Spleen (tissue), 11 donors: ENCODE measurements at regions not wholly inside any gene's neighbourhood (a gene's known extent, or its start where the extent isn't known, plus 50 kb on each side); places are given as distances from the start of the nearest gene placed in this dataset.

ENCODE experiments used
- DNase-seq: peaks from one replicate; pipeline ENCODE4 v3.0.0-alpha.2; 2020
- H3K27ac ChIP-seq, 8 donors: fragments of 200-600 bp; sonication (generic) in 7 of 8; 1 replicate in 4 of 8; 2 replicates in 4 of 8; pipeline versions ENCODE4 v1.5.0 to v1.8.0; 2016 to 2021; ENCODE audit warnings: inconsistent platforms in 4 of 8, mild to moderate bottlenecking in 4 of 8, moderate library complexity in 1 of 8
- H3K27me3 ChIP-seq, 7 donors: fragments of 200-600 bp; sonication (generic) in 6 of 7; replicated peaks in 1 of 7; 1 replicate in 4 of 7; 2 replicates in 3 of 7; pipeline versions ENCODE4 v1.5.0 to v1.8.0; 2016 to 2021; ENCODE audit warnings: inconsistent platforms in 3 of 7, mild to moderate bottlenecking in 1 of 7
- H3K36me3 ChIP-seq, 6 donors: fragments of 200-600 bp; sonication (generic) in 5 of 6; 1 replicate in 4 of 6; 2 replicates in 2 of 6; pipeline versions ENCODE4 v1.5.0 to v1.8.0; 2016 to 2021; ENCODE audit warnings: inconsistent platforms in 2 of 6
- H3K4me1 ChIP-seq, 6 donors: fragments of 200-600 bp; sonication (generic) in 5 of 6; 1 replicate in 3 of 6; 2 replicates in 3 of 6; pipeline versions ENCODE4 v1.5.0 to v1.8.0; 2016 to 2021; ENCODE audit warnings: inconsistent platforms in 3 of 6
- H3K4me3 ChIP-seq, 8 donors: fragments of 200-600 bp; sonication (generic) in 7 of 8; 1 replicate in 4 of 8; 2 replicates in 4 of 8; pipeline versions ENCODE4 v1.5.0 to v1.8.0; 2016 to 2021; ENCODE audit warnings: inconsistent platforms in 4 of 8, mild to moderate bottlenecking in 4 of 8, moderate library complexity in 2 of 8
- H3K9me3 ChIP-seq, 8 donors: fragments of 200-600 bp; sonication (generic) in 7 of 8; 1 replicate in 4 of 8; 2 replicates in 4 of 8; pipeline versions ENCODE4 v1.5.0 to v1.8.0; 2016 to 2021; ENCODE audit warnings: inconsistent platforms in 4 of 8
- CTCF ChIP-seq, 11 experiments: fragments of 200-600 bp in 7 of 11; fragments of 450-650 bp in 4 of 11; sonication (generic) in 4 of 11; IDR thresholded peaks in 8 of 11; conservative IDR thresholded peaks in 3 of 11; 1 replicate in 7 of 11; 2 replicates in 4 of 11; pipeline versions ENCODE4 v1.4.0 to v1.8.0; 2016 to 2021; ENCODE audit warnings: antibody characterized with exemption in 11 of 11, inconsistent platforms in 4 of 11, mild to moderate bottlenecking in 1 of 11
- POLR2A ChIP-seq, 3 donors: fragments of 450-650 bp; IDR thresholded peaks; one replicate each; pipeline ENCODE4 v1.5.1; 2017; ENCODE audit warnings: antibody characterized with exemption in 3 of 3, mild to moderate bottlenecking in 1 of 3
- POLR2AphosphoS5 ChIP-seq, 3 donors: sonication (generic); formaldehyde crosslinking; IDR thresholded peaks; one replicate each; pipeline ENCODE4 v1.5.1; 2017; ENCODE audit warnings: antibody characterized with exemption in 3 of 3
- WGBS, 5 donors: extraction: QIAGEN DNeasy Blood & Tissue Kit in 3 of 5; methylation state at CpG; one replicate each; pipeline versions ENCODE4 v1.1.5 to v1.1.7; 2013 to 2018; 5-methylcytosine and 5-hydroxymethylcytosine counted together
- intact Hi-C: fragments of 100-400 bp; cut with DNase I; formaldehyde crosslinking; loops from one replicate; pipeline ENCODE4 v1.15.0; 2023; ENCODE audit warnings: low total_unique reads
- donor health status: healthy with polysubstance abuse.
- donor health status: DM: no; HTN: no; CAD: no; lungs with moderate emphysema.
- donor health status: DM: no; HTN: no; CAD: no.
- donor health status: Bipolar disorder and iron deficiency.
- donor health status: healthy.
- donor health status: DM: no; HTN: no; CAD: no.
- donor health status: DM: yes; HTN: yes; CAD: no.

- no peaks in the 10 kb centered on the region for H3K36me3 ChIP-seq
- TF ChIP-seq POLR2A (IDR thresholded peaks at IDR 0.05) (no peak), CTCF (IDR thresholded peaks at IDR 0.05 in 8 of 11, conservative IDR thresholded peaks at IDR 0.05 in 3 of 11) (no peak), POLR2AphosphoS5 (IDR thresholded peaks at IDR 0.05) (no peak)
- no peak overlapping the region for H3K27ac ChIP-seq
- 54 to 70% (median 56%) methylated on average over 2 of the region's 2 CpGs for WGBS, 5 donors
- no peak overlapping the region for H3K4me3 ChIP-seq
- intact Hi-C loops = no loop called here
- no peaks in the 10 kb centered on the region for H3K27me3 ChIP-seq
- DNase-seq = no peak
- no peaks in the 10 kb centered on the region for H3K4me1 ChIP-seq
- H3K9me3 ChIP-seq = peaks cover 0 to 7% (median 1%) of the 10 kb centered on the region in 8 donors
Measured at GRCh38 chr4:27515140-27515539, 654.5 kb downstream of the STIM2 start.

GRCh38 chr4:27518876-27519275 is 658.2 kb downstream of the STIM2 start:
- 56 to 63% (median 59%) methylated on average over 2 of the region's 2 CpGs for WGBS, 5 donors
- Histone ChIP-seq H3K36me3 (no peaks in the 10 kb centered on the region), H3K27ac (no peak overlapping the region), H3K4me1 (no peaks in the 10 kb centered on the region), H3K9me3 (no peaks in the 10 kb centered on the region), H3K27me3 (no peaks in the 10 kb centered on the region), H3K4me3 (no peak overlapping the region)
- intact Hi-C loops = no loop called here
- no peak for DNase-seq
- TF ChIP-seq POLR2A (IDR thresholded peaks at IDR 0.05) (no peak), CTCF (IDR thresholded peaks at IDR 0.05 in 8 of 11, conservative IDR thresholded peaks at IDR 0.05 in 3 of 11) (no peak), POLR2AphosphoS5 (IDR thresholded peaks at IDR 0.05) (no peak)

- no peaks in the 10 kb centered on the region for H3K36me3 ChIP-seq
- no peak for DNase-seq
- 71 to 84% (median 76%) methylated on average over 2 of the region's 2 CpGs for WGBS, 5 donors
Measured at GRCh38 chr4:27524224-27524623, 663.6 kb downstream of the STIM2 start.

GRCh38 chr4:27534488-27534887 is 673.8 kb downstream of the STIM2 start:
- Histone ChIP-seq H3K27ac (no peak overlapping the region), H3K4me1 (no peaks in the 10 kb centered on the region)
- intact Hi-C loops = no loop called here

More at GRCh38 chr4:27524224-27524623, 663.6 kb downstream of the STIM2 start:
- Histone ChIP-seq H3K4me1 (no peaks in the 10 kb centered on the region), H3K27me3 (no peaks in the 10 kb centered on the region), H3K27ac (no peak overlapping the region), H3K4me3 (no peak overlapping the region), H3K9me3 (no peaks in the 10 kb centered on the region)
- TF ChIP-seq CTCF (IDR thresholded peaks at IDR 0.05 in 8 of 11, conservative IDR thresholded peaks at IDR 0.05 in 3 of 11) = no peak
- no peak for TF ChIP-seq POLR2A (IDR thresholded peaks at IDR 0.05)
- TF ChIP-seq POLR2AphosphoS5 (IDR thresholded peaks at IDR 0.05) = no peak
- intact Hi-C loops = no loop called here

More at GRCh38 chr4:27534488-27534887, 673.8 kb downstream of the STIM2 start:
- no peak overlapping the region for H3K4me3 ChIP-seq
- no peaks in the 10 kb centered on the region for H3K9me3 ChIP-seq
- no peaks in the 10 kb centered on the region for H3K36me3 ChIP-seq
- no peak for DNase-seq
- WGBS, 5 donors = 28 to 48% (median 46%) methylated on average over 1 of the region's 1 CpG
- no peaks in the 10 kb centered on the region for H3K27me3 ChIP-seq
- no peak for TF ChIP-seq POLR2AphosphoS5 (IDR thresholded peaks at IDR 0.05)
- no peak for TF ChIP-seq POLR2A (IDR thresholded peaks at IDR 0.05)
- no peak for TF ChIP-seq CTCF (IDR thresholded peaks at IDR 0.05 in 8 of 11, conservative IDR thresholded peaks at IDR 0.05 in 3 of 11)
